Neural cell (in vitro differentiated cells): ENCODE measurements at regions not wholly inside any gene's neighbourhood (a gene's known extent, or its start where the extent isn't known, plus 50 kb on each side); places are given as distances from the start of the nearest gene placed in this dataset.

ENCODE experiments used
- H2AFZ ChIP-seq: fragments of 200-600, 300-800 bp; sonication (generic), shearing (Covaris generic); 2 replicates; pipeline ENCODE4 v1.6.0; 2014; ENCODE audit warnings: low read depth, mild to moderate bottlenecking, antibody characterized with exemption, low read length, moderate library complexity
- H3F3A ChIP-seq: fragments of 200-600 bp; shearing (Covaris generic); 2 replicates; pipeline ENCODE4 v1.6.1; 2016; ENCODE audit warnings: mild to moderate bottlenecking, moderate library complexity, mixed read lengths, antibody characterized with exemption, low read length; ENCODE audit not compliant: insufficient read depth, poor library complexity, severe bottlenecking
- H3K27ac ChIP-seq: fragments of 200-600, 300-800 bp; sonication (generic), shearing (Covaris generic); 2 replicates; pipeline ENCODE4 v1.5.1; 2014; ENCODE audit warnings: mild to moderate bottlenecking, low read length, moderate library complexity
- H3K27me3 ChIP-seq: fragments of 300-800, 200-600 bp; sonication (generic), shearing (Covaris generic); 2 replicates; pipeline ENCODE4 v1.6.0; 2014; ENCODE audit warnings: mild to moderate bottlenecking, low read depth, low read length, moderate library complexity; ENCODE audit not compliant: insufficient read depth
- H3K36me3 ChIP-seq: fragments of 300-800, 200-600 bp; sonication (generic), shearing (Covaris generic); 2 replicates; pipeline ENCODE4 v1.5.1; 2014; ENCODE audit warnings: mild to moderate bottlenecking, antibody characterized with exemption, low read length, moderate library complexity; ENCODE audit not compliant: insufficient read depth
- H3K4me2 ChIP-seq: fragments of 300-800, 200-600 bp; sonication (generic), shearing (Covaris generic); 2 replicates; pipeline ENCODE4 v1.6.0; 2014; ENCODE audit warnings: mild to moderate bottlenecking, low read length
- H3K4me3 ChIP-seq: fragments of 300-800, 200-600 bp; sonication (generic), shearing (Covaris generic); 2 replicates; pipeline ENCODE4 v1.5.1; 2014; ENCODE audit warnings: mild to moderate bottlenecking, low read length, moderate library complexity
- H3K79me2 ChIP-seq: fragments of 200-600 bp; shearing (Covaris generic); replicated peaks from 2 replicates; pipeline ENCODE4 v1.6.0; 2014; ENCODE audit warnings: mild to moderate bottlenecking, low read length, moderate library complexity; ENCODE audit not compliant: insufficient read depth
- H3K9ac ChIP-seq: fragments of 300-800, 200-600 bp; sonication (generic), shearing (Covaris generic); 2 replicates; pipeline ENCODE4 v1.6.1; 2016; ENCODE audit warnings: mild to moderate bottlenecking, low read length, mixed read lengths
- H3K9me2 ChIP-seq: fragments of 200-600 bp; shearing (Covaris generic); 2 replicates; pipeline ENCODE4 v1.6.1; 2016; ENCODE audit warnings: mild to moderate bottlenecking, low read length, mixed read lengths; ENCODE audit not compliant: insufficient read depth
- H3K9me3 ChIP-seq: fragments of 200-600, 300-800 bp; sonication (generic), shearing (Covaris generic); 2 replicates; pipeline ENCODE4 v1.6.1; 2016; ENCODE audit warnings: mild to moderate bottlenecking, mixed run types, low read length, moderate library complexity, mixed read lengths
- H4K20me1 ChIP-seq: fragments of 200-600 bp; shearing (Covaris generic); 2 replicates; pipeline ENCODE4 v1.6.1; 2016; ENCODE audit warnings: mild to moderate bottlenecking, mixed run types; ENCODE audit not compliant: insufficient read depth
- CTCF ChIP-seq: fragments of 450-650 bp; IDR thresholded peaks from 2 replicates; pipeline ENCODE4 v1.5.1; 2014; ENCODE audit warnings: antibody characterized with exemption, mild to moderate bottlenecking, moderate library complexity; ENCODE audit not compliant: poor library complexity, severe bottlenecking
- EP300 ChIP-seq: fragments of 450-650 bp; conservative IDR thresholded peaks from 2 replicates; pipeline ENCODE4 v1.6.1; 2014; ENCODE audit warnings: antibody characterized with exemption, mild to moderate bottlenecking, moderate library complexity; ENCODE audit not compliant: poor library complexity, severe bottlenecking
- EZH2 ChIP-seq: fragments of 200-600, 300-800 bp; shearing (Covaris generic), sonication (generic); IDR thresholded peaks from 2 replicates; pipeline ENCODE4 v1.6.1; 2014; ENCODE audit warnings: antibody characterized with exemption, low read length, borderline replicate concordance, mild to moderate bottlenecking; ENCODE audit not compliant: insufficient read depth, poor library complexity, severe bottlenecking
- MXI1 ChIP-seq: fragments of 450-650 bp; conservative IDR thresholded peaks from 2 replicates; pipeline ENCODE4 v1.6.1; 2014; ENCODE audit warnings: antibody characterized with exemption, mild to moderate bottlenecking; ENCODE audit not compliant: poor library complexity, severe bottlenecking
- POLR2AphosphoS5 ChIP-seq: IDR thresholded peaks from 2 replicates; pipeline ENCODE4 v1.6.1; 2012
- RAD21 ChIP-seq: fragments of 450-650 bp; conservative IDR thresholded peaks from 2 replicates; pipeline ENCODE4 v1.6.1; 2014; ENCODE audit warnings: antibody characterized with exemption, mild to moderate bottlenecking, moderate library complexity
- REST ChIP-seq: IDR thresholded peaks from 2 replicates; pipeline ENCODE4 v1.6.1; 2012; ENCODE audit warnings: borderline replicate concordance
- SMC3 ChIP-seq: fragments of 450-650 bp; conservative IDR thresholded peaks from 2 replicates; pipeline ENCODE4 v1.6.1; 2014; ENCODE audit warnings: antibody characterized with exemption, mild to moderate bottlenecking, moderate library complexity; ENCODE audit not compliant: poor library complexity
- TAF1 ChIP-seq: IDR thresholded peaks from 2 replicates; pipeline ENCODE4 v1.6.1; 2012; ENCODE audit warnings: low read depth

- no peak for TF ChIP-seq CTCF
- no peak for TF ChIP-seq EP300
- TF ChIP-seq REST: no peak
- no peak for TF ChIP-seq POLR2AphosphoS5
- TF ChIP-seq RAD21: no peak
- TF ChIP-seq TAF1: no peak
- TF ChIP-seq EZH2: no peak
- TF ChIP-seq SMC3: no peak
- TF ChIP-seq MXI1: no peak
- Histone ChIP-seq H3F3A (no peaks in the 10 kb centered on the region), H3K4me2 (no peak overlapping the region)
Observed at GRCh38 chr3:41104147-41104546, 95.2 kb upstream of the CTNNB1 start.

GRCh38 chr3:41106691-41107090 lies 92.6 kb upstream of the CTNNB1 start:
- no peaks in the 10 kb centered on the region for H3F3A ChIP-seq
- no peaks in the 10 kb centered on the region for H3K79me2 ChIP-seq
- no peak overlapping the region for H3K4me3 ChIP-seq
- no peak overlapping the region for H2AFZ ChIP-seq
- H3K9me2 ChIP-seq: no peaks in the 10 kb centered on the region
- no peaks in the 10 kb centered on the region for H3K9me3 ChIP-seq
- H4K20me1 ChIP-seq: no peaks in the 10 kb centered on the region
- TF ChIP-seq POLR2AphosphoS5: no peak
- no peak for TF ChIP-seq RAD21
- TF ChIP-seq EZH2: no peak
- no peak for TF ChIP-seq EP300
- no peak for TF ChIP-seq CTCF
- no peak for TF ChIP-seq TAF1
- TF ChIP-seq MXI1: no peak
- no peak for TF ChIP-seq REST
- no peak for TF ChIP-seq SMC3
- no peak overlapping the region for H3K27ac ChIP-seq
- H3K9ac ChIP-seq: no peak overlapping the region
- H3K36me3 ChIP-seq: no peaks in the 10 kb centered on the region
- no peaks in the 10 kb centered on the region for H3K27me3 ChIP-seq
- H3K4me2 ChIP-seq: no peak overlapping the region

More at GRCh38 chr3:41104147-41104546, 95.2 kb upstream of the CTNNB1 start:
- no peak overlapping the region for H3K9ac ChIP-seq
- no peak overlapping the region for H3K27ac ChIP-seq
- no peaks in the 10 kb centered on the region for H3K79me2 ChIP-seq
- H4K20me1 ChIP-seq: no peaks in the 10 kb centered on the region
- no peaks in the 10 kb centered on the region for H3K27me3 ChIP-seq
- H2AFZ ChIP-seq: no peak overlapping the region
- no peak overlapping the region for H3K4me3 ChIP-seq
- H3K9me3 ChIP-seq: no peaks in the 10 kb centered on the region
- no peaks in the 10 kb centered on the region for H3K9me2 ChIP-seq
- no peaks in the 10 kb centered on the region for H3K36me3 ChIP-seq
